ENCODE measurements at regions not wholly inside any gene's neighbourhood (a gene's known extent, or its start where the extent isn't known, plus 50 kb on each side); places are given as distances from the start of the nearest gene placed in this dataset.
"Not testable (repeated sequence)": the region's sequence is repeated elsewhere in the genome, so short reads cannot be mapped to it uniquely, and the experiment has no call there.

- H3K27me3 ChIP-seq, result 0 out of 2 replicates have a peak, but pooled peaks cover 4% of the 10 kb centered on the region
- H3K9me3 ChIP-seq, result no peaks in the 10 kb centered on the region
- H3K4me1 ChIP-seq, result no peaks in the 10 kb centered on the region
- no peaks in the 10 kb centered on the region for H3K36me3 ChIP-seq
- H3K4me3 ChIP-seq (ENCODE audit: low read depth, low read length), result no peak overlapping the region
- no peak for DNase-seq
- no peak for TF ChIP-seq CTCF (IDR thresholded peaks at IDR 0.05; ENCODE audit: low read depth, low read length)
Measured at GRCh38 chr20:40953416-40953815, 75.2 kb upstream of the TOP1 start.

GRCh38 chr20:40953856-40954255 is 74.8 kb upstream of the TOP1 start:
- Histone ChIP-seq H3K27me3 (0 out of 2 replicates have a peak, but pooled peaks cover under 1% of the 10 kb centered on the region), H3K9me3 (no peaks in the 10 kb centered on the region), H3K4me3 (ENCODE audit: low read depth, low read length) (no peak overlapping the region), H3K4me1 (no peaks in the 10 kb centered on the region), H3K36me3 (no peaks in the 10 kb centered on the region)
- no peak for TF ChIP-seq CTCF (IDR thresholded peaks at IDR 0.05; ENCODE audit: low read depth, low read length)
- no peak for DNase-seq

DNA sequence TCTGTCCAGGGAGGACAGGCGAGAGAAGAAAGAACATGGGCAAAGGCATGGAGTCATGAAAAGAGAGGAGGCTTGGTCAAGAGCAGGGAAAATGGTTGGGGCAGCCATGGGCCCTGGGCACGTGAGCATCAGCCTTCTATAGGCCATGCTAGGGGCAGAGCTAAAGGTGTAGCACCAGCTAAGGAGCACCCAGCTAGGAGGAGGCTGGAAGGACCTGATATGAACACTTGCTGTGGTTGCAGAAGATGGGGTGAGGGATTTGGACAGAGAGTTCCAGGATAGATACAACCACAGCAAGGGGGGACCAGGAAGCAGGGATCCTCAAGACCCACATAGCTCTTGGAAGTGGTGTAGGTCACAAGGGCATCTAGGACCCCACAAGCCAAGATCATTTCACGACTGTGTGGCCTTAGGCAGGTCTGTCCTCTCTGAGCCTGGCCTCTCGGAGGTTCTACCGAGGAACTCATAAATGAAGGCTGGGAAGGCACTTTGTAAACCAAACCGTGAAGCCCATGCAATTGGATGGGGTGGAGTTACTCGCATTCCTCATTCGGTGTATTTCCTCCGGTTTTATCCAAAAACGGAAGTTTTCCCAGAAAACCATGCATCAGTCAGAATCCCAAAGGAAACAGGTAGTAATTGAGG is 74.0 kb upstream of the TOP1 start:
- Histone ChIP-seq H3K4me1 (no peaks in the 10 kb centered on the region), H3K4me3 (ENCODE audit: low read depth, low read length) (no peak overlapping the region), H3K27me3 (no peaks in the 10 kb centered on the region), H3K9me3 (no peaks in the 10 kb centered on the region), H3K36me3 (no peaks in the 10 kb centered on the region)
- TF ChIP-seq CTCF (IDR thresholded peaks at IDR 0.05; ENCODE audit: low read depth, low read length), result no peak
- no peak for DNase-seq

DNA sequence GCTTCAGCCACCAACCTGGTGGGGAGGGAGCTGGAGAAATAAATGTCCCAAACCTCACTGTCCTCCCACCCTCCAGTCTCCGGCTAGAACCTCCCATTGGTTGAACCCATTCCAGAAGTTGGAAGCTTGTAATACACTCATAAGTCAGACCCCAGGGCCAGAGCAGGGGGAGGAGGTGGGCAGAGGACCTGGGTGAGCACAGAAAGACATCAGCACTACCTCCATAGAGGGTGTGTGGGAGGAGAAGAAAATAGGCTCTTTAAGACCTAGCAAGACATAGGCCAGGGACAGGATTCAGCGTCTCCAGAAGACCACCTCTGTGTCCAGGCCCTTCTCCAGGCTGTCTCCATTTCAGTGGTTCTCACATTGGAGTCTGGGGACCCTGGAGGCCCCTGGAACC is 73.3 kb upstream of the TOP1 start:
- H3K36me3 ChIP-seq, result no peaks in the 10 kb centered on the region
- DNase-seq, result no peak
- H3K4me3 ChIP-seq (ENCODE audit: low read depth, low read length), result no peak overlapping the region
- H3K9me3 ChIP-seq, result no peaks in the 10 kb centered on the region
- no peak for TF ChIP-seq CTCF (IDR thresholded peaks at IDR 0.05; ENCODE audit: low read depth, low read length)
- no peaks in the 10 kb centered on the region for H3K27me3 ChIP-seq
- H3K4me1 ChIP-seq, result no peaks in the 10 kb centered on the region

- not testable (repeated sequence) for H3K9me3 ChIP-seq; H3K4me3 ChIP-seq (ENCODE audit: low read depth, low read length); H3K4me1 ChIP-seq; H3K27me3 ChIP-seq; H3K36me3 ChIP-seq; DNase-seq
Measured at GRCh38 chr20:40955826-40956225, 72.8 kb upstream of the TOP1 start.

GRCh38 chr20:40956542-40957264 is 71.9 kb upstream of the TOP1 start:
- Histone ChIP-seq H3K27me3 (no peaks in the 10 kb centered on the region), H3K4me3 (ENCODE audit: low read depth, low read length) (no peak overlapping the region), H3K9me3 (no peaks in the 10 kb centered on the region), H3K4me1 (no peaks in the 10 kb centered on the region), H3K36me3 (no peaks in the 10 kb centered on the region)
- no peak for TF ChIP-seq CTCF (IDR thresholded peaks at IDR 0.05; ENCODE audit: low read depth, low read length)
- DNase-seq, result no peak
